ENCODE measurements at regions not wholly inside any gene's neighbourhood (a gene's known extent, or its start where the extent isn't known, plus 50 kb on each side); places are given as distances from the start of the nearest gene placed in this dataset.

DNA sequence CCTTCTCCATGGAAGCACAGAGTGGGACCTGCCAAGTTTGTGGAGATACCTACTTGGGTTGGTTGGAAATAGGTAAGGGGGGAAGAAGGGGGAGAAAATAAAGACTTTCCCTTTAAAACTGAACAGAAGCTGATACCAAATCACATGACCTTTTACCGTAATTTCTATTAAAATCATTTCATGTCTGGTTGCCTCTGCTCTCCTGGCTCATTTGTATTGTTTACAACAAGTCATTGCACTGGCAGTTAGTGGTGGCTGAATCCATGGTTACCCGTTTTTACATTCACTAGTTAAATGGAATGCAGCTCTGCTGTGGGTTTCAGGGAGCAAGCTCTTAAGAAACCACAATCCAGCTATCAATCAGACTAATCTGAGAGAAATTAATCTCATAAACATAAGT lies 353.7 kb upstream of the ESRRG start:
- Histone ChIP-seq H3K27ac (no peak overlapping the region), H3K9me3 (no peaks in the 10 kb centered on the region), H3K4me2 (no peak overlapping the region), H3K4me1 (no peaks in the 10 kb centered on the region), H3K4me3 (no peak overlapping the region)
- FAIRE-seq (no peak), ATAC-seq (no peak), DNase-seq (ENCODE audit: low read depth in 1 of 2, low spot score in 1 of 2) (no peak)
- ChIA-PET POLR2A (no interaction called here), CTCF (no interaction called here)
- TF ChIP-seq, protein P1, sequence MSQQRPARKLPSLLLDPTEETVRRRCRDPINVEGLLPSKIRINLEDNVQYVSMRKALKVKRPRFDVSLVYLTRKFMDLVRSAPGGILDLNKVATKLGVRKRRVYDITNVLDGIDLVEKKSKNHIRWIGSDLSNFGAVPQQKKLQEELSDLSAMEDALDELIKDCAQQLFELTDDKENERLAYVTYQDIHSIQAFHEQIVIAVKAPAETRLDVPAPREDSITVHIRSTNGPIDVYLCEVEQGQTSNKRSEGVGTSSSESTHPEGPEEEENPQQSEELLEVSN (IDR thresholded peaks at IDR 0.05; ENCODE audit: borderline replicate concordance, low read depth) = no peak
- no peak for TF ChIP-seq HEYL (CRISPR knock-in tag; IDR thresholded peaks at IDR 0.05)
- TF ChIP-seq, protein P2, sequence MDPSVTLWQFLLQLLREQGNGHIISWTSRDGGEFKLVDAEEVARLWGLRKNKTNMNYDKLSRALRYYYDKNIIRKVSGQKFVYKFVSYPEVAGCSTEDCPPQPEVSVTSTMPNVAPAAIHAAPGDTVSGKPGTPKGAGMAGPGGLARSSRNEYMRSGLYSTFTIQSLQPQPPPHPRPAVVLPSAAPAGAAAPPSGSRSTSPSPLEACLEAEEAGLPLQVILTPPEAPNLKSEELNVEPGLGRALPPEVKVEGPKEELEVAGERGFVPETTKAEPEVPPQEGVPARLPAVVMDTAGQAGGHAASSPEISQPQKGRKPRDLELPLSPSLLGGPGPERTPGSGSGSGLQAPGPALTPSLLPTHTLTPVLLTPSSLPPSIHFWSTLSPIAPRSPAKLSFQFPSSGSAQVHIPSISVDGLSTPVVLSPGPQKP (IDR thresholded peaks at IDR 0.05; ENCODE audit: low read depth, low read length) = no peak
- TF ChIP-seq ZC3H11A (IDR thresholded peaks at IDR 0.05) = no peak
- TF ChIP-seq MAZ (IDR thresholded peaks at IDR 0.05; ENCODE audit: borderline replicate concordance, low read depth, low read length) = no peak
- TF ChIP-seq ESRRA (IDR thresholded peaks at IDR 0.05; ENCODE audit: borderline replicate concordance, low read length) = no peak
- 5% methylated on average over 2 of the region's 2 CpGs for WGBS (ENCODE audit: missing lambda C conversion rate)

DNA sequence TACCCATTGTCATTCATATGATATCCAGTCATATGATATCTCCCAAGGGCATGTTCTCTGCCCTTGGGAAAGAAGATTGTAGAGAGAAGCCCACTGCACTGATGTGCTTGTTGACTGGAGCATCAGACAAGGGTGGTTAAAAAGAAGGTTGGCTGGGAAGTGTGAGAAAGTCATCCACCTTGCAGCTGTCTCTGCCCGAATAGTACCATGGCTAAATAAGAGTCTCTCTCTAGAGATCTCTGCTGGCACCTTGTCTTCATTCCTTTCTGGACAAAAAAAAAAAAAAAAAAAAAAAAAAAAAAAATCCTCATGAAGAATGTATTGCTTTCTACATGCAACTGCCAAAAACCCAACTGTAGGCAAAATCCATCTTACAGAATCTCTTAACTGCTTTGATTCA lies 349.7 kb upstream of the ESRRG start:
- DNase-seq (ENCODE audit: low read depth in 1 of 2, low spot score in 1 of 2) (no peak), ATAC-seq (no peak), FAIRE-seq (no peak)
- ChIA-PET POLR2A (no interaction called here), CTCF (no interaction called here)
- H3K4me2 ChIP-seq = no peak overlapping the region
- H3K9me3 ChIP-seq = no peaks in the 10 kb centered on the region
- H3K4me1 ChIP-seq = no peaks in the 10 kb centered on the region
- 14% methylated on average over 1 of the region's 1 CpG for WGBS (ENCODE audit: missing lambda C conversion rate)
- H3K4me3 ChIP-seq = no peak overlapping the region
- H3K27ac ChIP-seq = no peak overlapping the region
- TF ChIP-seq, protein P3, sequence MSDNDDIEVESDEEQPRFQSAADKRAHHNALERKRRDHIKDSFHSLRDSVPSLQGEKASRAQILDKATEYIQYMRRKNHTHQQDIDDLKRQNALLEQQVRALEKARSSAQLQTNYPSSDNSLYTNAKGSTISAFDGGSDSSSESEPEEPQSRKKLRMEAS (IDR thresholded peaks at IDR 0.05) = no peak
- TF ChIP-seq, protein P1 (IDR thresholded peaks at IDR 0.05; ENCODE audit: borderline replicate concordance, low read depth) = no peak
- TF ChIP-seq FOSL2 (IDR thresholded peaks at IDR 0.05) (no peak), FOSL2 (CRISPR knock-in tag; IDR thresholded peaks at IDR 0.05) (no peak), TP53 (CRISPR knock-in tag; IDR thresholded peaks at IDR 0.05) (no peak), POLR2AphosphoS2 (conservative IDR thresholded peaks at IDR 0.05; ENCODE audit: low read length) (no peak)
- TF ChIP-seq, protein P4, sequence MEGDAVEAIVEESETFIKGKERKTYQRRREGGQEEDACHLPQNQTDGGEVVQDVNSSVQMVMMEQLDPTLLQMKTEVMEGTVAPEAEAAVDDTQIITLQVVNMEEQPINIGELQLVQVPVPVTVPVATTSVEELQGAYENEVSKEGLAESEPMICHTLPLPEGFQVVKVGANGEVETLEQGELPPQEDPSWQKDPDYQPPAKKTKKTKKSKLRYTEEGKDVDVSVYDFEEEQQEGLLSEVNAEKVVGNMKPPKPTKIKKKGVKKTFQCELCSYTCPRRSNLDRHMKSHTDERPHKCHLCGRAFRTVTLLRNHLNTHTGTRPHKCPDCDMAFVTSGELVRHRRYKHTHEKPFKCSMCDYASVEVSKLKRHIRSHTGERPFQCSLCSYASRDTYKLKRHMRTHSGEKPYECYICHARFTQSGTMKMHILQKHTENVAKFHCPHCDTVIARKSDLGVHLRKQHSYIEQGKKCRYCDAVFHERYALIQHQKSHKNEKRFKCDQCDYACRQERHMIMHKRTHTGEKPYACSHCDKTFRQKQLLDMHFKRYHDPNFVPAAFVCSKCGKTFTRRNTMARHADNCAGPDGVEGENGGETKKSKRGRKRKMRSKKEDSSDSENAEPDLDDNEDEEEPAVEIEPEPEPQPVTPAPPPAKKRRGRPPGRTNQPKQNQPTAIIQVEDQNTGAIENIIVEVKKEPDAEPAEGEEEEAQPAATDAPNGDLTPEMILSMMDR (IDR thresholded peaks at IDR 0.05) = no peak
- TF ChIP-seq, protein P2 (IDR thresholded peaks at IDR 0.05; ENCODE audit: low read depth, low read length) = no peak

DNA sequence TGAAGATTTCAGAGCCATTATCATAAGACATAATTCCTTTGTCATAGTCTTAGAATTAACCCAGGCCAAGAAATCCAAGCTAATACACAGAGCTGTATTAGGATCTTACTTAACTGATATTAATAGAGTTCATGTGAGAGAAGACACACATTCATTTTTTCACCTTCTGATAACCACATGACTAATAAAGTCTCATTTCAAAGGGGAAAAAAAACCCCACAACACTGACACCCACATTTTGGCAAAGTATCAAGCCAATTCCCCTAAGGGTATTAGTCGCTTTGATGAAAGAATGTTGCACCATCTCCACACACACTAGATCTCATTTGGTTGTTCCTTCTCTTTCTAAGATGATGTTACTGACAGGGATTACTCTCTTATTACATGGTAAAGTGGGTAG lies 344.4 kb upstream of the ESRRG start:
- Histone ChIP-seq H3K27ac (no peak overlapping the region), H3K4me2 (no peak overlapping the region), H3K9me3 (no peaks in the 10 kb centered on the region), H3K4me1 (no peaks in the 10 kb centered on the region), H3K4me3 (no peak overlapping the region)
- FAIRE-seq (no peak), ATAC-seq (no peak), DNase-seq (ENCODE audit: low read depth in 1 of 2, low spot score in 1 of 2) (no peak)
- ChIA-PET POLR2A (no interaction called here), CTCF (interaction anchor here (1.0 kb wide), 1 partner anchor 8 kb away, joined by 3 read pairs; no protein-coding TSS in a partner anchor)
- TF ChIP-seq, protein P5, sequence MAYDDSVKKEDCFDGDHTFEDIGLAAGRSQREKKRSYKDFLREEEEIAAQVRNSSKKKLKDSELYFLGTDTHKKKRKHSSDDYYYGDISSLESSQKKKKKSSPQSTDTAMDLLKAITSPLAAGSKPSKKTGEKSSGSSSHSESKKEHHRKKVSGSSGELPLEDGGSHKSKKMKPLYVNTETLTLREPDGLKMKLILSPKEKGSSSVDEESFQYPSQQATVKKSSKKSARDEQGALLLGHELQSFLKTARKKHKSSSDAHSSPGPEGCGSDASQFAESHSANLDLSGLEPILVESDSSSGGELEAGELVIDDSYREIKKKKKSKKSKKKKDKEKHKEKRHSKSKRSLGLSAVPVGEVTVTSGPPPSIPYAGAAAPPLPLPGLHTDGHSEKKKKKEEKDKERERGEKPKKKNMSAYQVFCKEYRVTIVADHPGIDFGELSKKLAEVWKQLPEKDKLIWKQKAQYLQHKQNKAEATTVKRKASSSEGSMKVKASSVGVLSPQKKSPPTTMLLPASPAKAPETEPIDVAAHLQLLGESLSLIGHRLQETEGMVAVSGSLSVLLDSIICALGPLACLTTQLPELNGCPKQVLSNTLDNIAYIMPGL (CRISPR knock-in tag; IDR thresholded peaks at IDR 0.05; ENCODE audit: borderline replicate concordance) = no peak
- TF ChIP-seq FOSB (CRISPR knock-in tag; IDR thresholded peaks at IDR 0.05) = no peak
- 12% methylated on average over 1 of the region's 1 CpG for WGBS (ENCODE audit: missing lambda C conversion rate)

Measured in A549 (cell line).